Heart left ventricle (tissue), 16 donors: ENCODE measurements at regions not wholly inside any gene's neighbourhood (a gene's known extent, or its start where the extent isn't known, plus 50 kb on each side); places are given as distances from the start of the nearest gene placed in this dataset.

Experiments used
- ATAC-seq, 4 donors: fragments of 200-7000 bp; cut with Tn5 transposase; one replicate each; pipeline ENCODE4 v1.9.1; 2020 to 2022; ENCODE audit warnings: moderate library complexity in 4 of 4, mild to moderate bottlenecking in 3 of 4, moderate number of reproducible peaks in 1 of 4
- DNase-seq, 5 donors: peaks; one replicate each; pipeline ENCODE4 v3.0.0-alpha.2; 2020
- H3K27ac ChIP-seq, 12 donors: fragments of 200-600 bp; sonication (generic) in 4 of 12; one replicate each; pipeline versions ENCODE4 v1.5.0 to v1.8.0; 2016 to 2022; ENCODE audit warnings: mild to moderate bottlenecking in 2 of 12
- H3K27me3 ChIP-seq, 9 donors: fragments of 200-600 bp; sonication (generic) in 2 of 9; one replicate each; pipeline versions ENCODE4 v1.5.1 to v1.8.0; 2016 to 2022; ENCODE audit warnings: mild to moderate bottlenecking in 3 of 9
- H3K36me3 ChIP-seq, 9 donors: fragments of 200-600 bp; sonication (generic) in 2 of 9; one replicate each; pipeline versions ENCODE4 v1.5.0 to v1.8.0; 2018 to 2022; ENCODE audit warnings: mild to moderate bottlenecking in 2 of 9
- H3K4me1 ChIP-seq, 12 donors: fragments of 200-600 bp; sonication (generic) in 4 of 12; one replicate each; pipeline versions ENCODE4 v1.5.0 to v1.8.0; 2016 to 2022; ENCODE audit warnings: mild to moderate bottlenecking in 3 of 12
- H3K4me3 ChIP-seq, 12 donors: fragments of 200-600 bp; sonication (generic) in 4 of 12; one replicate each; pipeline versions ENCODE4 v1.5.0 to v1.8.0; 2017 to 2022; ENCODE audit warnings: mild to moderate bottlenecking in 9 of 12, moderate library complexity in 4 of 12
- H3K9me3 ChIP-seq, 12 donors: fragments of 200-600 bp; sonication (generic) in 4 of 12; one replicate each; pipeline versions ENCODE4 v1.5.0 to v1.8.0; 2016 to 2022; ENCODE audit warnings: mild to moderate bottlenecking in 1 of 12
- CTCF ChIP-seq, 12 donors: fragments of 200-600 bp; sonication (generic) in 4 of 12; IDR thresholded peaks; one replicate each; pipeline versions ENCODE4 v1.5.0 to v1.8.0; 2018 to 2022; ENCODE audit warnings: antibody characterized with exemption in 12 of 12, mild to moderate bottlenecking in 5 of 12
- POLR2A ChIP-seq, 2 donors: fragments of 450-650 bp; IDR thresholded peaks; one replicate each; pipeline ENCODE4 v1.6.1; 2017; ENCODE audit warnings: antibody characterized with exemption in 2 of 2, mild to moderate bottlenecking in 2 of 2, moderate library complexity in 2 of 2
- WGBS, 4 donors: extraction: QIAGEN DNeasy Blood & Tissue Kit in 2 of 4; methylation state at CpG; one replicate each; pipeline versions ENCODE4 v1.1.5 to v1.1.7; 2013 to 2018; 5-methylcytosine and 5-hydroxymethylcytosine counted together
- intact Hi-C, 10 donors: fragments of 100-400 bp; cut with DNase I; formaldehyde crosslinking; loops; one replicate each; pipeline versions ENCODE4 v1.11.1 to v1.14.2; 2022
- donor health status: ischemic (EF 13 %, LVEDD 7.1; RV severe dilation, severe dysfunction).
- donor health status: healthy with polysubstance abuse.
- donor health status: DM: no; HTN: yes; CAD: no.
- donor health status: DM: no; HTN: no; CAD: no.
- donor health status: ischemic (EF 25% LVEDD 6.9; RV normal size, moderate dysfunction).
- donor health status: ischemic (EF 25% LVEDD 5.7; RV mildly dilated, moderate dysfunction).
- donor health status: healthy.
- donor health status: DM: yes; HTN: yes; CAD: no.
- donor health status: ischemic (EF 35%, LVEDD 5.7; RV mildly dilated, moderate dysfunction).
- donor health status: nonischemic (EF 11% LVEDD 7.7; RV severe dilation, severe dysfunction).
- donor health status: DM: yes; HTN: yes; CAD: no.
- donor health status: PGD.
- donor health status: ischemic (EF 29% LVEDD 5.4; RV normal size, mild dysfunction).
- donor health status: nonischemic (EF 23%, LVEDD 6.1; RV moderate dilation, normal function).

GRCh38 chr4:62344474-62344873 lies 1144.3 kb downstream of the ADGRL3 start:
- Histone ChIP-seq H3K4me3 (no peak overlapping the region), H3K9me3 (peaks cover 0 to 36% (median 12%) of the 10 kb centered on the region in 12 donors), H3K27me3 (no peaks in the 10 kb centered on the region), H3K4me1 (no peaks in the 10 kb centered on the region), H3K36me3 (no peaks in the 10 kb centered on the region), H3K27ac (no peak overlapping the region)
- WGBS, 4 donors: 61 to 70% (median 69%) methylated on average over 4 of the region's 4 CpGs
- ATAC-seq (no peak), DNase-seq (no peak)
- TF ChIP-seq CTCF (IDR thresholded peaks at IDR 0.05): no peak
- TF ChIP-seq POLR2A (IDR thresholded peaks at IDR 0.05): no peak
- intact Hi-C loops: no loop called here

- intact Hi-C loops: no loop called here
- Histone ChIP-seq H3K27me3 (no peaks in the 10 kb centered on the region), H3K9me3 (peaks cover 0 to 36% (median 12%) of the 10 kb centered on the region in 12 donors), H3K4me1 (no peaks in the 10 kb centered on the region), H3K4me3 (no peak overlapping the region), H3K27ac (no peak overlapping the region), H3K36me3 (no peaks in the 10 kb centered on the region)
- DNase-seq (no peak), ATAC-seq (no peak)
- TF ChIP-seq POLR2A (IDR thresholded peaks at IDR 0.05) (no peak), CTCF (IDR thresholded peaks at IDR 0.05) (no peak)
Observed at GRCh38 chr4:62342346-62342745, 1142.2 kb downstream of the ADGRL3 start.

- 90 to 95% (median 92%) methylated on average over 2 of the region's 2 CpGs for WGBS, 4 donors
- H3K36me3 ChIP-seq: no peaks in the 10 kb centered on the region
- H3K27me3 ChIP-seq: no peaks in the 10 kb centered on the region
- H3K9me3 ChIP-seq: peaks cover 0 to 4% (median 0%) of the 10 kb centered on the region in 12 donors
- intact Hi-C loops: no loop called here
- no peak for DNase-seq
- H3K4me3 ChIP-seq: no peak overlapping the region
- ATAC-seq: no peak
- H3K4me1 ChIP-seq: peaks cover 0 to 3% (median 0%) of the 10 kb centered on the region in 12 donors
- no peak overlapping the region for H3K27ac ChIP-seq
- TF ChIP-seq CTCF (IDR thresholded peaks at IDR 0.05) (no peak), POLR2A (IDR thresholded peaks at IDR 0.05) (no peak)
Observed at GRCh38 chr4:62328526-62328925, 1128.4 kb downstream of the ADGRL3 start.

GRCh38 chr4:62327612-62328297 lies 1127.6 kb downstream of the ADGRL3 start:
- H3K27ac ChIP-seq: no peak overlapping the region
- peaks cover 0 to 3% (median 0%) of the 10 kb centered on the region in 12 donors for H3K9me3 ChIP-seq
- no peak for DNase-seq
- intact Hi-C loops: no loop called here
- peaks cover 0 to 3% (median 0%) of the 10 kb centered on the region in 12 donors for H3K4me1 ChIP-seq
- no peaks in the 10 kb centered on the region for H3K36me3 ChIP-seq
- H3K27me3 ChIP-seq: no peaks in the 10 kb centered on the region
- no peak overlapping the region for H3K4me3 ChIP-seq
- 41 to 56% (median 47%) methylated on average over 1 of the region's 1 CpG for WGBS, 4 donors
- no peak for TF ChIP-seq POLR2A (IDR thresholded peaks at IDR 0.05)
- no peak for TF ChIP-seq CTCF (IDR thresholded peaks at IDR 0.05)
- no peak for ATAC-seq
